SK-N-SH treated with all-trans-retinoic acid at 6 μM for 48 hours (cell line): ENCODE measurements at regions not wholly inside any gene's neighbourhood (a gene's known extent, or its start where the extent isn't known, plus 50 kb on each side); places are given as distances from the start of the nearest gene placed in this dataset.

ENCODE experiments used
- CREB5 ChIP-seq: fragments of 250-450 bp; sonication (Bioruptor Pico); IDR thresholded peaks from 2 replicates; pipeline ENCODE4 v1.5.1; 2020; ENCODE audit warnings: low read depth, mild to moderate bottlenecking, moderate library complexity
- CSRNP3 ChIP-seq: fragments of 250-450 bp; sonication (Bioruptor Pico); IDR thresholded peaks from 2 replicates; pipeline ENCODE4 v1.5.1; 2021; ENCODE audit warnings: mild to moderate bottlenecking, moderate library complexity
- ISL1 ChIP-seq: fragments of 250-450 bp; sonication (Bioruptor Pico); IDR thresholded peaks from 2 replicates; pipeline ENCODE4 v2.1.2; 2022; ENCODE audit warnings: mild to moderate bottlenecking, moderate library complexity
- OSR1 ChIP-seq: fragments of 250-450 bp; sonication (Bioruptor Pico); IDR thresholded peaks from 2 replicates; pipeline ENCODE4 v1.8.0; 2022; ENCODE audit warnings: moderate library complexity, mild to moderate bottlenecking, inconsistent platforms
- PATZ1 ChIP-seq: fragments of 250-450 bp; sonication (Bioruptor Pico); IDR thresholded peaks from 2 replicates; pipeline ENCODE4 v1.8.0; 2020; ENCODE audit warnings: mild to moderate bottlenecking, moderate library complexity, borderline replicate concordance
- POU6F1 ChIP-seq: fragments of 250-450 bp; sonication (Bioruptor Pico); IDR thresholded peaks from 2 replicates; pipeline ENCODE4 v1.8.0; 2021; ENCODE audit warnings: low read depth, mild to moderate bottlenecking, moderate library complexity, borderline replicate concordance
- PPARA ChIP-seq: fragments of 250-450 bp; sonication (Bioruptor Pico); IDR thresholded peaks from 2 replicates; pipeline ENCODE4 v1.5.0; 2020; ENCODE audit warnings: mild to moderate bottlenecking, borderline replicate concordance
- RARB ChIP-seq: fragments of 250-450 bp; sonication (Bioruptor Pico); IDR thresholded peaks from 2 replicates; pipeline ENCODE4 v1.8.0; 2021; ENCODE audit warnings: mild to moderate bottlenecking, moderate library complexity
- TCF4 ChIP-seq: fragments of 250-450 bp; sonication (Bioruptor Pico); IDR thresholded peaks from 2 replicates; pipeline ENCODE4 v1.8.0; 2021; ENCODE audit warnings: mild to moderate bottlenecking, moderate library complexity, borderline replicate concordance
- ZFP3 ChIP-seq: fragments of 250-450 bp; sonication (Bioruptor Pico); IDR thresholded peaks from 2 replicates; pipeline ENCODE4 v1.5.0; 2020; ENCODE audit warnings: mild to moderate bottlenecking, moderate library complexity
- ZFP30 ChIP-seq: fragments of 450-650 bp; formaldehyde crosslinking; IDR thresholded peaks from 2 replicates; pipeline ENCODE4 v1.5.0; 2022; ENCODE audit warnings: mild to moderate bottlenecking, moderate library complexity
- ZNF70 ChIP-seq: fragments of 450-650 bp; formaldehyde crosslinking; IDR thresholded peaks from 2 replicates; pipeline ENCODE4 v1.5.0; 2020; ENCODE audit warnings: mild to moderate bottlenecking, moderate library complexity

GRCh38 chr10:53434413-53434812 lies 661.8 kb upstream of the MBL2 start:
- no peak for TF ChIP-seq PATZ1 (CRISPR knock-in tag)
- no peak for TF ChIP-seq OSR1
- TF ChIP-seq ISL1: no peak
- TF ChIP-seq ZFP3 (CRISPR knock-in tag): no peak
- no peak for TF ChIP-seq ZNF70 (CRISPR knock-in tag)
- TF ChIP-seq POU6F1 (CRISPR knock-in tag): no peak
- no peak for TF ChIP-seq RARB (CRISPR knock-in tag)
- no peak for TF ChIP-seq PPARA (CRISPR knock-in tag)
- no peak for TF ChIP-seq ZFP30 (CRISPR knock-in tag)
- no peak for TF ChIP-seq CREB5 (CRISPR knock-in tag)
- no peak for TF ChIP-seq CSRNP3
- TF ChIP-seq TCF4 (CRISPR knock-in tag): no peak
